ENCODE measurements at regions not wholly inside any gene's neighbourhood (a gene's known extent, or its start where the extent isn't known, plus 50 kb on each side); places are given as distances from the start of the nearest gene placed in this dataset.
"Not testable (repeated sequence)": the region's sequence is repeated elsewhere in the genome, so short reads cannot be mapped to it uniquely, and the experiment has no call there.

DNA sequence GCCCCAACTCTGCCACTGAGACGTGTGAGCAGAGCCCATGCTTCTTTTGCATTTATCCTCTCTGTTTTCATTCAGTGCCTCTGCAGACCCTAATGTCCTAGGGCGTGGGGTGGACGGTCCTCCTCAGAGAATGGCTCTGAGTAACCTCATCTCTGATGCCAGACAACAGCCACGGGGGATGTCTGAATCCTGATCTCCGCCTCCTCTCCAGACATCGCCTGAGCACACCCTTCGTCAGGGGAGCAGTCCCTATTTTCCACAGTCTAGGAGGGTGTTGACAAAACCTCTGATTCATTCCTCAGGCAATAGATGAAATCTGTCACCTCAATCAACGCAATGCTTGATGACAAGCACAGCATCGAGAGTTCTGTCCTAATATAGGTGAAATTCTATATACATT lies 109.2 kb upstream of the DYRK2 start:
- no peak for DNase-seq

DNA sequence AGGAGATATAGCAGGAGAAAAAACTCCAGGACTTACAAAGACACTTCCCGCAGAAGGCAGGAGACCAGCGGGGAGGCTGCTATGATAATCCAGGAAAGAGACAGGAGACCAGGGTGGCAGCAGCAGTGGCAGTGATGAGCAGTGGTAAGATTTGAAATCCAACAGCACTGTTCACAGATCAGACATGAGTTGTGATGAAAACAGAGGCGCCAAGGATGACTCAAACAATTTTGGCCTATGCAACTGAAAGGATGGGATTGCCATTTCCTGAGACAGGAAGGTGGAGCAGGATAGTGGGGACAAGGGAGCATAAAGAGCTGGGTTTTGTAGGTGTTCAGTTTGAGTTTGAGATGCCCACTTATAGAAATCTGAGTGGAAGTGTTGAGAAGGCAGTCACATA lies 108.6 kb upstream of the DYRK2 start:
- no peak for DNase-seq

DNA sequence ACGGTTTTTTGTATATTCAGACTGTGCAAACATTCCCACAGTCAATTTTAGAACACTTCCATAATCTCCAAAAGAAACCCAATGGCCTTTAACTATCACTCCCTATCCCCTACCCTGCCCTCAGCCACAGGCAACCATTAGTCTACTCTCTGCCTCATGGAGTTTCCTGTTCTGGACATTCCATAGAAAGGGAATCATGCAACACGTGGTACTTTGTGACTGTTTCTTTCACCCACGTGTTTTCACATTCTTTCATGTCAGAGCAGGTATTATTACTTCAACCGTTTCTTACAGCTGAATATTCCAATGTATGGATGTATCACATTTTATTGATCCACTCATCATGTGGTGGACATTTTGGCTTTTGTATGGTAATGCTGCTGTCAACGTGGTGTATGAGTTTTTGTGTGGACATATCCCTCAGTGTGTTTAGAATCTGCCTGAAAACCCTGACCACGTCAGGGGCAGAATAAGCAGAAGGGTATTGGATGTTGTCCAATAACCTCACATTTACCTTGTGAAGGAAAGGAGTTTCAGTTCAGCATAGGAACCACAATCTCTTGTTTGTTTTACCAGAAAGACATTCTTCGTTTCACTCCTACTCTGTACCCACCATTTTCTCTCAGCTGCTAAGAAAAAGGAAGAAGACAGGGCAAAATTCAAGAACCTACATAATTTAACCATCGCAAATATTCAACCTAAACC lies 107.5 kb upstream of the DYRK2 start:
- DNase-seq = no peak

DNA sequence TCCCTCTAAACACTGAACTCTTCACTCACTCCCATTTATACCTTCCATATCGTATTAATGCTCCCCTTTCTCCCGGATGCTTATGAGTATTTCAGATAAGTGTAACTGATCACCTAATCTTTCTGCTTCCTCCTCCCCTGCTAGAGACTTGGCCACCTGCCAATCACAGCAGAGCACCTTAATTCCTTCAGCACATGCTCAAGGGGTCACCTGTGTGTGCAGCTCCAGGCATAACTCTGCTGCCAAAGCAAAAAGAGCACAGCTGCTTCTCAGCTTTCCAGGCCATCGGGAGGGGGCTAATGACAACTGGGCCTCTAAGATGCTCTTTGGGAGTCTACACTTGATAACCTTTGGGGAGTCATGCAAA lies 106.9 kb upstream of the DYRK2 start:
- DNase-seq = no peak

DNA sequence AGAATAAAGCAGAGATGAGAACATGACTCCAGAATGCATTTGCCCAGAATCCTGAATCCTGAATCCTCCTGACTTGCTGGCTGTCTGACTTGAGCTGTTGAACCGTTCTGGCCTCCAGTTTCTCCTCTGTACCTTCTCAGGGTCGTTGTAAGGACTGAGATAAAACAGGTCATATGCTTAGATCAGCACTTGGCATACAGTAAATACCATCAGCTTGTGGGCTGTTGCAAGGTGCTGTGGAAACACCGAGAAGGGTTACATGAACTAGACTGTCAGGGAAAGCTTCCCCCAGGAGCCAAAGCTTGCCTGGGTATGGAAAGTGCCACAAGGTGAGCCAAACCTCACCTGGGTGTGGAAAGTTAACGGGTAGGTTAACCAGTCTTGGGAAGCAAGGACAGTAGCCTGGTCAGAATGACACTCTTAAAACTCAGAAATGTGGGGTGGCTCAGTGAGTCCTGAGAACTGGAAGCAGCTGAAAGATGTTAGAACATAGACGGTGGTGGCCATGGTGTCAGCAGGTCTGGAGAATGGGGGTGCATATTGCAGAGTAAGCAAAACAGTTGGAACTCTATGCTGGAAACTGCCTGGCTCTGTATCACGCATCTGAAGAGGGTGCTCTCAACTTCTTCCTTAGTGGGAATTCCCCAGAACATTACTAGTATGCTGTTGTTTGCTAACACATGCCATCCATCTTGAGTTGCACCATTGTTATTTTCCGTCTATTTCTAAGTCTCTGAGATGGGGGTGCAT lies 105.3 kb upstream of the DYRK2 start:
- DNase-seq = no peak

DNA sequence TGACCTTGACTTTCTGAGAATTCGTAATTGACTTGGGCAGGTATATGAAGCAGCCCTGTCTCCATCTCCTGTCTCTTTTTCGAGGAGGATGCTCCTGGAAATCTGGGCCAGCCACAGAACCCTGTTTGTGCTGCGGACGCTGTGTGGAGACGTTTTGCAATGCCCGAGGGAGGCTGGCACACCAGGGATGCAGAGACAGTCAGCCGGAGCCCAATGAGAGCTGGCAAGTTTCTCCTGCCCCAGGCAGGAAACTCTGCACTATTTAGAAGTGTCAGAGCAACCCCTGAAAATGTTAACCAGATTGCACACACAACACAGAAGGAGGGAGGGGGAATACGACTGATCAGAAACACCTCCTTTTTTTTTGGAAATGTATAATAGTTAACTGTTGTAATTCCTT lies 103.2 kb upstream of the DYRK2 start:
- no peak for DNase-seq

DNA sequence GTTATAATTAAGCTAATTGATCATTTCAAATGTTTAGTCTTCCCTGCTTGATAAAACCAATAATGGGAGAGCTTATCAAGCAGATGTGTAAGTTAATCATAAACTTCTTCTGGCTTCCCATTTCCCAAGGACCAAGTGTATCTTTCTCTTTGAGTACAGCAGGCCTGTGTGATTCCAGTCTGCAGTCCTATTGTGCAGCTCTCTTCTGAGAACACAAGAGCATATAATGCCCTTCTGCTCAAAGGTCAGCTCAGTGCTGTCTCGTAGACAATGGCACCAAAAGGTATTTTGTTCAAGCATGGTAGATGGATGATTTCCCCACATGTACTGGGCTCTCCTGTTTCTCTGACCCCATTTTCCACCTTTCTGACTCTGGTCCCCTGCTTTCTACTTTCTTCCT lies 101.8 kb upstream of the DYRK2 start:
- DNase-seq = no peak

DNA sequence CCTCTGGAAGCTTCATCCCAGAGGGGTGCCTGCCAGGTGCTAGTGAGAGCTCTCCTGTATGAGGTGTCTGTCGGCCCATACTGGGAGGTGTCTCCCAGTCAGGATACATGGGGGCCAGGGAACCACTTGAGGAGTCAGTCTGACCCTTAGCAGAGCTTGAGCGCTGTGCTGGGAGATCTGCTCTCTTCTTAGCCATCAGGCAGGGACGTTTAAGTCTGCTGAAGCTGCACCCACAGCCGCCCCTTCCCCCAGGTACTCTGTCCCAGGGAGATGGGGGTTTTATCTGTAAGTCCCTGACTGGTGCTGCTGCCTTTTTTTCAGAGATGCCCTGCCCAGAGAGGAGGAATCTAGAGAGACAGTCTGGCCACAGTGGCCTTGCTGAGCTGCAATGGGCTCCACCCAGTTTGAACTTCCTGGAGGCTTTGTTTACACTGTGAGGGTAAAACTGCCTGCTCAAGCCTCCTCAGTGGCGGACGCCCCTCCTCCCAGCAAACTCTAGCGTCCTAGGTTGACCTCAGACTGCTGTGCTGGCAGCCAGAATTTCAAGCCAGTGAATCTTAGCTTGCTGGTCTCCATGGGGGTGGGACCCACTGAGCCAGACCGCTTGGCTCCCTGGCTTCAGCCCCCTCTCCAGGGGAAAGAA lies 93.3 kb upstream of the DYRK2 start:
- DNase-seq = not testable (repeated sequence)

DNA sequence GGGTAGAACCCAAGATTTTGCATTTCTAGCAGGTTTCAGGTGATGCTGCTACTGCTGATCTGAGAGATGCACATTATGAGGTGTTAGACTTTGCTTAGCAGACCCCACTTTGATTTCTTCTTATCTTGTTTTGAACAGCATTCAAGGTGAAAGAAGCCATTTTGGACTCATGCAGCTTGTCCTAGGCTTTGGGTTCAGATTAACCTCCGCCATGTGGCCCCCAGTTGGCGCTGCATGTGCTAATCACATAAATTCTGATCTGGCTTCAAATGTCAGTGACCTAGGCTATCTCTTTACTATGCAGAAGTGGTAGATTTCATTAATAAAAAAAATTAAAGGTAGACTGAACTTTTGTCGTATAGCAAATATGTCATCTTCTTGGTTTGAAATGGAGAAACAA lies 89.8 kb upstream of the DYRK2 start:
- DNase-seq = no peak

DNA sequence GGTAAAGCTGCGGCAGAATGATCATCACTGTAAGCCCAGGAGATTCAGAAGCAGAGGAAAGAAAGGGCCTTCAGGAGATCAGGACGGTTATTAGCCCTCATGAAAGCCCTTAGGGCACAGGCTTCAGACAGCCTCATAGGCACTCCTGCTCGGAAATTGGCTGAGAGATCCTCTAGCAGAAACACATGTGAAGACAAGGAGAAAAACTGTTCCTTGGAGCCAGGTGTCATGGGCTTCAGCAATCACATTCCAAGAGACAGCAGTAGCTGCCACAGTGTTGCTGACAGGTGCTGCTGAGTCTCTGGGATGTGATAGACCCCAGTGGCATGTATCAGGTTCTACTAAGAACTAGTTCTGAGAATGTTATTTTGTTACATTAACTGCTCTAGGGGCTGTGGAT lies 88.8 kb upstream of the DYRK2 start:
- no peak for DNase-seq

DNA sequence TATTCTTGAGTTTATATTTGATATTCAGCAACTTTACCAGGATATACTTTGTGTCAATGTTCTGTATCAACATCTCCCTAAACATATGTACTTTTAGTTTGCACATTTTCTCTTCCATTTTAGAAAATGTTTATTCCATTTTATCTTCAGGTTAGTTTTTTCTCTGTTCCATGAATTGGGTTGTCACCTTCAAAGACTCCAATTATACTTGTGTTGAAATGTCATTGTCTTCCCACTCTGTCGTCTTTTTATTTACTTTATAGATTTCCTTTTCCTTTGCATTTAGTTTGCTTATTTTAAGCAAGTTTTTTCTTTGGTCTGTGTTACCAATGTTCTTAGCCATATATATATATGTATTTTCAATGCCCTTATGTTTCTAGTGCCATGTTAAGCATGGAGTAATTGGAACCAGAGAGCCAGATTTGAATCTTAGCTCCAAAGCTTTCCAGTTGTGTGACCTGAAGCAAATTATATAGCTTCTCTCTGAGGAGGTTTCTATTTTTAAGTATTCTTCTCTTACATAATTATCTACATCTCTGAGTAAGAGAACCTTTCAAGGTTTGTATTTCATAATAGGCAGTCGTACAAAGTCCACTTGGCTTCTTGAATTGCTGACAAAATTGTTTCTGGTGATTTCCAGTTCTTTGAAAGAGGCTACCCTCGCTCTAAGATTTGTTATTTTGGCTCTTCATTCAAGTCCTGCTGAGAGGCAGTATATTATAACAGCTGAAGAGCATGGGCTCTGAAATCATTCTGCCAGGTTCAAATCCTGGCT lies 85.8 kb upstream of the DYRK2 start:
- no peak for DNase-seq

DNA sequence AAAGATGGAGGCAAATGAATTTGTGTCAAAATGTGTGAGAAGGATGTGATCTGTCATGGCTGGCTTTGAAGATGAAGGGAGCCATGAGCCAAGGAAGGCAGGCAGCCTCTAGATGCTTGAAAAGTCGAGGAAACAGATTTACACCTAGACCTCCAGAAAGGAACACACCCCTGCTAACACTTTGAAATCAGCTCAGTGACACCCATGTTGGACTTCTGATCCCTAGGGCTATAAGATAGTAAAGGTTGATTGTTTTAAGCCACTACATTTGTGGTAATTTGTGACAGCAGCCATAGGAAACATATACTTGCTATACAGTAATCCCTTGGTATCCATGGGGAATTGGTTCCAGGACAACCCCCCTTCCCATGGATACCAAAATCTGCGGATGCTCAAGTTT lies 80.5 kb upstream of the DYRK2 start:
- no peak for DNase-seq

DNA sequence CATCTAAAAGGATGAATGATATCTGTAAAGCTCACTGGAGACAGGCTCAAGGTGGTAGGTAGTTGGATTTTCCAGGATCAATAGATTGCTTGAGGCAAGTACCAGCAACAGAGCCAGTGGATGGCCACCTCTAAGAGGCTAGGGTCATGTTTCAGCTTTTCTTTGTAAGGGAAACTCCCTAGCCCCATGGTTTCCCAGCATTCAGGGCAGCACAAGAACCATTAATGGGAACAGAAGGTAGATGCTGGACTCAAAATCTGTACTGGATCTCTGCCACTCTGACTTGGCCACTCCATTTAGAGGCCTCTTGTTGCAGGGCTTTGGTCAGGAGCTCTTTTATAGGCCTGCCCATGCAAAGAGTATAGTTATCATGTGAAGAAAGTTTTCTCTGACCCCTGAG lies 76.1 kb upstream of the DYRK2 start:
- no peak for DNase-seq

DNA sequence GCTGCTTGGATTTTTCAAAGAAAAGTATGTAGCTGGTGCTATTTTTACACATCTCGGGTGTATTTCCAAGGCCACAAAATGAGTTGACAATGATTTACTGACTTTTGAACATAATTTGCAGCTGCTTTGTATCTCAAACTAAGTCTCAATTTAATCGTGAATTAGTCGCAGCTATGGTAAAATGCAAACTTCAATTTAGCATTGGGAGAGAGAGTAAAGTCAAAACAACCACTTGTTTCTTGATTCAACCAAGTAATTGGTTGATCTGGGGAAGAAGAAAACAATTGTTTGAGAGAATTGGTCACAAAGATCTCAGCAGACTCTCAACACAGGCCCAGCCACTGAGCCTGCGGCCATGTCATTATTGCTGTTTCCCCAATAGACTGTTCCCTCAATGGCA lies 75.0 kb upstream of the DYRK2 start:
- no peak for DNase-seq

DNA sequence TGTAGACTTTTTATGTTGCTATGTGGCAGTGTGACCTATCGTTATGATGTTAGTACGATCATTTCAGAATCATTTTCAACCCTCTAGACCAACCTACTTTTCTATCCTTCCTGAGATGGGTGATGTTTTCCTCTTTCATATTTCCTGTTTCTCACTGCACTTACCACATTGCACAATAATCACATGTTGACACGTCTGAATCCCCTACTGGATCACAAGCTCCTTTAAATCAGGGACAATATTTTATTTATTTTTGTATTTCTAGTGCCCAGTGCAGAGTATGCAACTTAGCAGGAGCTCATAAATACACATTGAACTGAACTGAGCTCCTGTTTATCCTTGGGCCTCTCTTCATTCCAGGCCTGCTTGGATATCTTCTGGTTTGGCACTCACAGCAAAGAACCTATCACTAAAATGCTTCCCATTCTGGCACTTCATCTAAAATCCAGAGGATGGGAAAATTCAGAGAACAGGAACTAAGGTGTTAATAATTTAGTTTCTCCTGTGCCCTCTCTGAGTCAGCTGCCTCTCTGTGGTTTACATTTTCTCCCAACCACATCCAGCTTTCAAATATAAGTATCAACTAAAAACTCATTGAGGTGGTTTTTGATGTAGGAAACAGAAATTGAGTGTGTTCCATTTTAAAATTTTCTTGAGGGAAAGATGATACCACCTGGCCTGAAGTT lies 69.4 kb upstream of the DYRK2 start:
- DNase-seq = no peak

DNA sequence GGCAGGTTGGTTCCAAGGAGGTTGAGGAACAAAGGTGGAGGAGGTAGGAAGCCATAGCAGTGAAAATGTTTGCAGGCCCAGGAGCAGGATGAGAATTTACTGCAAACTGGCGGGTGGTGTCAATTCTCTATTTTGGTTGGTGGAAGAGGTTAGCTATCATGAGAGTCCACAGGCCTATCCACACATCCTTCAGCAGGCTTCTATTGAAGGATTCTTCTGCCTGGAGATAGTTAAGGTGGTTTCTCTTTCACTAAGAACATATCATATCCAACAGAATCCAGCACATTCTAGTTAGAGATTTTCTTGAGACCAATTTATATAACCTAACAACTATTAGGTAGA lies 68.9 kb upstream of the DYRK2 start:
- no peak for DNase-seq

DNA sequence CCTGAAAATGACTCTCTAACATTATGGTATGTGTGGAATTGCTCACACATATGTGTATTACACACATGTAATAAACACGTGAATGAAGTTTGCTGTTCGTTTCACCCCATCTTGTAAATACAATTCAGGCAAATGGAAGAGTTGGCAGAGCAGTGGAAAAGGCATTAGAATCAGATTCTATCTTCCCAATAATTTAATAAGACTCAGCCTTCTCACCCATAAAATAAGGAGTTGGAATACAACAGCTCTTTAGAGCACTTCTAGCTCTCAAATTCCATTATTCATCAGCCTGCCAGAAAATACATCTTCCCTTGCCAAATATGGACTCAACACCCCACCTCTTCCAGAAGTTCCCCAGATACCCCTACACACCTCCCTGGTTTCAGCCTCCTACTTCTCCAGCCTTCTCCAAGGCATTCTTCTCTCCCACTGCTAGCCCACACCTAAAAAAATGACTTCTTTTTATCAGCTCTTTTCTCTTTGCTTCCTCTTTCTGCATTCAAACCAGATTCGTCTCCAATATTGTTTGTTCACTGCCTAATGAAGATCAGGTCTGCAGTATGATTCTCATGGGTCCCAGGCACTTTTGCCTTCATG lies 66.2 kb upstream of the DYRK2 start:
- DNase-seq = no peak

DNA sequence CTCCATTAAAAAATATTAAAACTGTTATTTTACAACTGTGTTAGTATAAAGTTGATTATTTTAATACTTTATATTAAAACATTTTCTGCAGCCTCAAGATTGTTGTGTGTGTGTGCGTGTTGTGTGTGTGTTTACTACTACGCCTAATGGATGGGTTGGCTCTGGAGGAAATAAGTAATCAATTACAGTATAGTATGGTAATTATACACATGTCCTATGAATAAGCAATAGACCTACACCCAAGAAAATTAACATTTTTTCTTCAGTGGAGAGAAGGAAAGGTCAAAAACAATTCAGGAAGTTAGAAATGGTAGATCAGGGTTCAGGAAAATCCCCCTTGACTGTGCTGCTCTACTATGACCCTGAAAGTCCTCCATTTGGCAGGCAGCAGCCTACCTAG lies 65.7 kb upstream of the DYRK2 start:
- DNase-seq = no peak

DNA sequence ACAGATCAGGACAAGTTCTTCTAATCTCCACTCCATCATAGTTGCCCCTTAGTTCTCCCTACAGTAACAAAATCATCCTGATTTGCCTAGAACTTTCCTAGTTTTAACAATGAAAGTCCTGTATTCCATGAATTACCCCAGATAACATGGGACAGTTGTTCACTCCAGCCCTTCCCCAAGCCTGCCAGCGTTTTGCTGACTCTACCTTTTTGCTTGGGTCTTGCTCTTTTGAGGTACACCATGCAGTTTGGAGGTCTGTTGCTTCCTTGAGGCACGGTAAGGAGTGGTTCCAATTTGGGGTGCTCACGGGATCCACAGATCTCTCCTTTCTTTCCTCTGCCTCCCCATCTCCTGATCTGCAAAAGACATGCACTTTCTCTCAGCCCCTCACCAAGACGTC lies 61.6 kb upstream of the DYRK2 start:
- DNase-seq = no peak

DNA sequence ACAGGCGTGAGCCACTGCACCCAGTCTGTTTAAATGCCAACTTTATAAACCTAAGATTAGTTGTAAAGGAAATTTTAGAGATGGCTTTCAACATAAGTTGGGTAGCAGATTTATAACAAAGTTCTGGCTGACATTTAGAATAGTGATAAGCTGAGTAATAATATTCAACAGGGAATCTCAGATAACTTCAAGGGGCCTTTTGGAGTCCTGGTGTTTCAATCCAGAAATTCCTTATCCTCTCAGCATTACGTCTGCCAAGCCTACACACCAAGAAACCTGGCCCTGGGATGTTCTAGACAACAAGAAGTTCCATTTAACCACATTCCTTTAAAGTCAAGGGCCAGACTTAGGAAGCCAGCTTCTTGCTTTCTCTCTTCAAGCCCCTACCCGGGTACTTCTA lies 59.5 kb upstream of the DYRK2 start:
- no peak for DNase-seq

DNA sequence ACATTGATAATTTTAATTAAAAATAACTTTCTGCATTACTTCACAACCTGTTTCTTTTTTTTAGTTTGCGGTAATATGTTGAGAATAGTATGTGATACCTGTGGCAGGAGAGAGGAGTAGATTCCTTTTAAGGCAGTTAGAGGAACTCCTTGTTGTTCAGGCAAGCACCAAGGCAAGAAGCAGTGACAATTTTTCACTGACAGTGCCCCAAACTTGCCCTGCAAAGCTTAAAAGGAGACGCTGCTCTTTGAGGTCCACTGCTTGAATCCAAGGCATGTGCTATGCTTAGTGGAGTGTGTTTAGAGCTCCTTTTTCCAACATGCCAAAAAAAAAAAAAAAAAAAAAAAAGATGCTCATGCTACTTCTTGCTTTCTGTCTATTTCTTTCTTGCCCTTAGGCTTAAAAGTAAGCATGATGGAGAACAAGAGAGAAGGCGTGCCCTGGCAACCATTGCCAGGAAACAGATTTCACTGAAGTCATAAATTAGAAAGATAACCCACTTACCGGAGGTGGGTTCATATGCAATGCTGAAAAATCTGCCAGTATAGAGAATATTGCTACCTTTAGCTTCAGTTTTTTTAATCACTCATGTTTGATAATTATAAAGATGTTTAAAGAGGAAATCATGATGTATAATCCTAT lies 58.3 kb upstream of the DYRK2 start:
- DNase-seq = no peak
